Pancreas (tissue), 10 donors: ENCODE measurements at regions not wholly inside any gene's neighbourhood (a gene's known extent, or its start where the extent isn't known, plus 50 kb on each side); places are given as distances from the start of the nearest gene placed in this dataset.

Source experiments
- ATAC-seq, 4 donors: fragments of 200-7000 bp; cut with Tn5 transposase; one replicate each; pipeline versions ENCODE4 v1.8.0 to v1.9.1; 2020; ENCODE audit warnings: mild to moderate bottlenecking in 4 of 4, moderate library complexity in 4 of 4
- DNase-seq, 6 donors: peaks; one replicate each; pipeline ENCODE4 v3.0.0-alpha.2; 2020
- FAIRE-seq: peaks from 2 replicates; lab custom pipeline; 2012; peaks lifted over from hg19 to GRCh38; lab: Jason Lieb, UNC
- H3K27ac ChIP-seq, 4 donors: fragments of 200-600 bp; sonication (generic); 1 replicate in 3 of 4; 2 replicates in 1 of 4; pipeline versions ENCODE4 v1.5.0 to v1.8.0; 2020
- H3K27me3 ChIP-seq, 4 donors: fragments of 200-600 bp; one replicate each; pipeline ENCODE4 v1.8.0; 2021
- H3K36me3 ChIP-seq, 3 donors: fragments of 200-600 bp; sonication (generic) in 1 of 3; one replicate each; pipeline versions ENCODE4 v1.5.0 to v1.8.0; 2020 to 2021
- H3K4me1 ChIP-seq, 3 donors: fragments of 200-600 bp; one replicate each; pipeline ENCODE4 v1.8.0; 2021
- H3K4me3 ChIP-seq, 4 donors: fragments of 200-600 bp; sonication (generic) in 2 of 4; one replicate each; pipeline versions ENCODE4 v1.5.0 to v1.8.0; 2020 to 2021
- H3K9me3 ChIP-seq, 4 donors: fragments of 200-600 bp; one replicate each; pipeline ENCODE4 v1.8.0; 2021
- WGBS, 2 donors: extraction: QIAGEN DNeasy Blood & Tissue Kit; methylation state at CpG; one replicate each; pipeline ENCODE4 v1.1.7; 2013; 5-methylcytosine and 5-hydroxymethylcytosine counted together
- intact Hi-C, 3 donors: fragments of 100-400 bp; cut with DNase I; formaldehyde crosslinking; loops; one replicate each; pipeline versions ENCODE4 v1.11.1 to v1.14.2; 2022
- TF ChIP-seq, protein P1 (sequence below), 4 donors: fragments of 200-600 bp; sonication (generic) in 3 of 4; IDR thresholded peaks; one replicate each; pipeline versions ENCODE4 v1.5.0 to v1.8.0; 2021; ENCODE audit warnings: antibody characterized with exemption in 4 of 4
- donor health status: healthy with polysubstance abuse.
- donor health status: DM: no; HTN: no; CAD: no; lungs with moderate emphysema.
- donor health status: DM: no; HTN: no; CAD: no.
- donor health status: control.
- donor health status: control.
- donor health status: Bipolar disorder and iron deficiency.
- donor health status: DM: yes; HTN: yes; CAD: no.
- donor health status: DM: no; HTN: no; CAD: no.
- donor health status: DM: no; HTN: no; CAD: no.
- donor health status: DM: yes; HTN: yes; CAD: no.

DNA sequence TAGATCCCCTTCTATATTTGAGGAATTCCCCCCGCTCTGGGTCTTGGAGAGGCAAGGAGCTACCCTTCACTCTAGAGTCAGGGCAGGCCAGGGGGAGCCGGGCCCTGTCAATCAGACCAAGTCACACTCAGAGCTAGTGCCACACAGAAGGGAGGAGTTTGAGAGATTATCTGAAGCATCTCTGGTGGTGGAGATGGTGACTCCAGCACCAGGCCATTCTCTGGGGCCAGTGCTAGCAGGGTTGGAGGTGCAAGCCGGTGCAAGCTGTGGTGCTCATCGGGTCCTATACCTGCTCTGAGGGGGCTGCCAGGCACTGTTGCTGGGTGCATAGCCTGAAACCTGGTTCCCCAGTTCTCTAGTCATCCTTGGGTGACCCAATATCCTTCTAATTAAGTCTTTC is 201.2 kb downstream of the COPRS start:
- WGBS, 2 donors, result 89 to 93% methylated on average over 4 of the region's 4 CpGs
- no peaks in the 10 kb centered on the region for H3K36me3 ChIP-seq
- no peaks in the 10 kb centered on the region for H3K9me3 ChIP-seq
- no peaks in the 10 kb centered on the region for H3K4me1 ChIP-seq
- ATAC-seq (no peak), DNase-seq (no peak), FAIRE-seq (no peak)
- H3K27ac ChIP-seq, result no peak overlapping the region
- intact Hi-C loops, result no loop called here
- no peaks in the 10 kb centered on the region for H3K27me3 ChIP-seq
- TF ChIP-seq, protein P1, sequence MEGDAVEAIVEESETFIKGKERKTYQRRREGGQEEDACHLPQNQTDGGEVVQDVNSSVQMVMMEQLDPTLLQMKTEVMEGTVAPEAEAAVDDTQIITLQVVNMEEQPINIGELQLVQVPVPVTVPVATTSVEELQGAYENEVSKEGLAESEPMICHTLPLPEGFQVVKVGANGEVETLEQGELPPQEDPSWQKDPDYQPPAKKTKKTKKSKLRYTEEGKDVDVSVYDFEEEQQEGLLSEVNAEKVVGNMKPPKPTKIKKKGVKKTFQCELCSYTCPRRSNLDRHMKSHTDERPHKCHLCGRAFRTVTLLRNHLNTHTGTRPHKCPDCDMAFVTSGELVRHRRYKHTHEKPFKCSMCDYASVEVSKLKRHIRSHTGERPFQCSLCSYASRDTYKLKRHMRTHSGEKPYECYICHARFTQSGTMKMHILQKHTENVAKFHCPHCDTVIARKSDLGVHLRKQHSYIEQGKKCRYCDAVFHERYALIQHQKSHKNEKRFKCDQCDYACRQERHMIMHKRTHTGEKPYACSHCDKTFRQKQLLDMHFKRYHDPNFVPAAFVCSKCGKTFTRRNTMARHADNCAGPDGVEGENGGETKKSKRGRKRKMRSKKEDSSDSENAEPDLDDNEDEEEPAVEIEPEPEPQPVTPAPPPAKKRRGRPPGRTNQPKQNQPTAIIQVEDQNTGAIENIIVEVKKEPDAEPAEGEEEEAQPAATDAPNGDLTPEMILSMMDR (IDR thresholded peaks at IDR 0.05), result no peak
- H3K4me3 ChIP-seq, result no peak overlapping the region

- no peak overlapping the region for H3K27ac ChIP-seq
Measured at GRCh38 chr17:31654936-31655335, 204.1 kb downstream of the COPRS start.

DNA sequence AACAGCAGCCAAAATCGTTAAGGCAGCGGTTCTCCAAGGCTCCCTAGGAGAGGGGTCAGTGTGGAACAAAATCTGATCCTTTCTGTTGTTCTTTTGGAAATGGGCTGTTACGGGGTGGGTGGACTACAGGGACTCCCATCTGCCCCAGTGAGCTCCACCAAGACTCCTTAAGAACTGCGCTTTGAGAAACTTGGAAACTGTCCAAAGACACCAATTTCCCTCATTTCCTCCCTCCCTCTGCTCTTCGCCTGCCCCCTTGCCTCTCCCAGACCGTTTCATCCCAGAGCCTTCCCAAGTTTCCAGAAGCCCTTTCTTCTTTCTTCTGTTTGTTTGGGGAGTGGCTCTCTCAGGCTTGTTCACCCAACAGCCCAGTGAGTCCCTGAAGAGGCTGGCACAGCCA is 205.4 kb downstream of the COPRS start:
- H3K4me3 ChIP-seq, result no peak overlapping the region
- H3K27me3 ChIP-seq, result no peaks in the 10 kb centered on the region
- ATAC-seq, result no peak
- no peak for FAIRE-seq
- H3K4me1 ChIP-seq, result no peaks in the 10 kb centered on the region
- intact Hi-C loops, result no loop called here
- no peak for DNase-seq
- WGBS, 2 donors, result 50 to 51% methylated on average over 6 of the region's 6 CpGs
- no peaks in the 10 kb centered on the region for H3K36me3 ChIP-seq
- H3K27ac ChIP-seq, result no peak overlapping the region
- H3K9me3 ChIP-seq, result no peaks in the 10 kb centered on the region
- TF ChIP-seq, protein P1 (IDR thresholded peaks at IDR 0.05), result no peak

More at GRCh38 chr17:31654936-31655335, 204.1 kb downstream of the COPRS start:
- DNase-seq, result no peak
- Histone ChIP-seq H3K4me1 (no peaks in the 10 kb centered on the region), H3K36me3 (no peaks in the 10 kb centered on the region), H3K4me3 (no peak overlapping the region), H3K9me3 (no peaks in the 10 kb centered on the region), H3K27me3 (no peaks in the 10 kb centered on the region)
- TF ChIP-seq, protein P1 (IDR thresholded peaks at IDR 0.05), result no peak
- ATAC-seq, result peak in 1 of 4 donors; percentile 40
- intact Hi-C loops, result no loop called here
- no peak for FAIRE-seq
- WGBS, 2 donors, result 76 to 84% methylated on average over 8 of the region's 8 CpGs

DNA sequence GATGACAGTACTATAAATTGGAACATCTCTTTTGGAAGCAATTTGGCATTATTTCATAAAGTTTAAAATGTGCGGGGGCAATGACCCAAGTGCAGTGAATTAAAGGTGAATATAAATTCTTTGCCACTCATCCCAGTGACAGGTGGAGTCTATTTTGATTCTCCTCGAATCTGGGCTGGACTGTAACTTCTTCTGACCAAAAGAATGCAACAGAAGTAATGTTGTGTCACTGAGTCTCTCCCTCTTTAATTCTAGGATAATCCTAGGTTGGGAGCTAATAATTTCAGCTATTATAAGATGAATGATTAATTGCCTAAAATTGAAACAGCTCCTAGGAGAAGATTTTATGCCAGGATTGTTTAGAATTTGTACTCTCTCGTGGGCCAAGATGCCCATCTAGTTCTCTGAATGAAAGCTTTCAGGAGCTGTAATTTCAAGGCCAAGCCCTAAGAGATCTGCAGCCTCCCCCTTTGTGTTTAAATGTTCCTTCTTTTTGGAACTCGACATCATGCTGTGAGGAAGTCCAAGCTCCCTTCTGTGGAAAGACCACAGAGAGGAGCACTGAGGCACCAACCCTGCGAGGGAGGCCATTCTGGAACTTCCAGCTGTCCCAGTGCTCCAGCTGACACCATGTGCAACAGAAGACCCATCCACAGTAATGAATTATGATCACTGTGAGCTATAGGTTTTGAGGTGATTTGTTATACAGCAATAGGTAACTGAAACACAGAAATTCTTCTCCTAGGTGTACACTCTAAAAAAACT is 208.1 kb downstream of the COPRS start:
- no peaks in the 10 kb centered on the region for H3K36me3 ChIP-seq
- intact Hi-C loops, result no loop called here
- no peak for FAIRE-seq
- 69 to 76% methylated on average over 5 of the region's 5 CpGs for WGBS, 2 donors
- TF ChIP-seq, protein P1 (IDR thresholded peaks at IDR 0.05), result no peak
- H3K4me3 ChIP-seq, result no peak overlapping the region
- no peak for DNase-seq
- H3K4me1 ChIP-seq, result no peaks in the 10 kb centered on the region
- no peaks in the 10 kb centered on the region for H3K27me3 ChIP-seq
- H3K27ac ChIP-seq, result no peak overlapping the region
- H3K9me3 ChIP-seq, result no peaks in the 10 kb centered on the region
- no peak for ATAC-seq

GRCh38 chr17:31649302-31649701 is 209.7 kb downstream of the COPRS start:
- Histone ChIP-seq H3K27me3 (no peaks in the 10 kb centered on the region), H3K36me3 (no peaks in the 10 kb centered on the region), H3K4me1 (no peaks in the 10 kb centered on the region), H3K4me3 (no peak overlapping the region), H3K9me3 (no peaks in the 10 kb centered on the region), H3K27ac (no peak overlapping the region)
- WGBS, 2 donors, result 80 to 87% methylated on average over 3 of the region's 3 CpGs
- ATAC-seq (no peak), DNase-seq (no peak), FAIRE-seq (no peak)
- intact Hi-C loops, result no loop called here
- TF ChIP-seq, protein P1 (IDR thresholded peaks at IDR 0.05), result no peak
